ENCODE measurements at regions not wholly inside any gene's neighbourhood (a gene's known extent, or its start where the extent isn't known, plus 50 kb on each side); places are given as distances from the start of the nearest gene placed in this dataset.

DNA sequence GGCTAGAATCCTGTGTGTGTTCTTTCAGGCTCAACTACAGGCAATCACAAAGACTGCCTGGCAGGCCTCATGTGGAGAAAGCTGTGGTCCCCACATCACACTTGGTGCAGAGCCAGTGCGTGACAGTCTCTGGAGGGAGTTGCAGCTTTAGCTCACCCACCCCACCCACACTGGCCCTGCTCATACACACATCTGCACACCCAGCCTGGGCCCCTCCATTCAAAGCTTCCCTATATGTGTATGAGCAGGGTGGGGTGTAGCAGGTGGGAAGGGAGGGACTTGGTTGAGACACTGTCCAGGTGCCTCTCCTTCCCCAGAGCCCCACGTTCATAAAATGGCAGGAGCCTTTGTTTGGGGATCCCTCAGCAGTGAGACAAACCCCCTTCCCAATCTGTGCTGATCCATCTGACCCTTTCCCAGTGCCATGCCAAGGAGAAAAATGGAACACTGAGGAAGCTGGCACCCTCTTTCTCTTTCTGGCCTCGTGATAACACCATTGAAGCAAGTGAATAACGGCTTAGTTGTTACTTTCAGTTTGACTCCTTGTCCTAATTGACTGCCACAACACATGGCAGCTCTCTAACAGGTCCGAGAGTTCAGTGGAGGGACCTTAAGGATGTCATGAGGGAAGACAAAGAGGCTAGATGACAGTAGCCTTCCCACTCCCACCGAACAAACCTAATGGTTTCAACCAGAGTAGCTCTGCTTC, 53.8 kb upstream of the NRSN1 start:
- no peak for TF ChIP-seq CTCF (IDR thresholded peaks at IDR 0.05; ENCODE audit: insufficient read depth, low read length, severe bottlenecking)
- no peak for DNase-seq (ENCODE audit: low read depth)
- Histone ChIP-seq H3K4me3 (ENCODE audit: low read depth, low read length) (no peak overlapping the region), H3K36me3 (ENCODE audit: control insufficient read depth, insufficient read depth, low read length) (no peaks in the 10 kb centered on the region), H3K27me3 (ENCODE audit: control insufficient read depth, insufficient read depth, low read length) (no peaks in the 10 kb centered on the region)
- FAIRE-seq: no peak

DNA sequence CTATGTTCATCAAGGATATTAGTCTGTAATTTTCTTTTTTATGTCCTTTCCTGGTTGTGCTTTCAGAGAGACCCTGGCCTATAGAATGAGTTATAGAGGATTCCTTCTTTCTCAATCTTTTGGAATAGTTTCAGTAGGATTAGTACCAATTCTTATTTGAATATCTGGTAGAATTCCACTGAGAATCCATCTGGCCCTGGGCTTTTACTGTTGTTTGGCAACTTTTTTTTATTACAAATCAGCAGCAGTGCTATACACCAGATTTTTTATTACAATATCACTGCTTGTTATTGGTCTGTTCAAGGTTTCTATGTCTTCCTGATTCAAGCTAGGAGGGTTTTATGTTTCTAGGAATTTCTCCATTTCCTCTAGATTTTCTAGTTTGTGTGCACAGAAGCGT, 50.0 kb upstream of the NRSN1 start:
- Histone ChIP-seq H3K27me3 (ENCODE audit: control insufficient read depth, insufficient read depth, low read length) (no peaks in the 10 kb centered on the region), H3K4me3 (ENCODE audit: low read depth, low read length) (no peak overlapping the region), H3K36me3 (ENCODE audit: control insufficient read depth, insufficient read depth, low read length) (no peaks in the 10 kb centered on the region)
- no peak for TF ChIP-seq CTCF (IDR thresholded peaks at IDR 0.05; ENCODE audit: insufficient read depth, low read length, severe bottlenecking)
- FAIRE-seq (no peak), DNase-seq (ENCODE audit: low read depth) (no peak)

Data from bronchial epithelial cell (primary cell).